Fibroblast of skin of right biceps (primary cell): ENCODE measurements at regions not wholly inside any gene's neighbourhood (a gene's known extent, or its start where the extent isn't known, plus 50 kb on each side); places are given as distances from the start of the nearest gene placed in this dataset.

Source experiments
- DNase-seq: peaks from one replicate; pipeline ENCODE4 v3.0.0-alpha.2; 2013

DNA sequence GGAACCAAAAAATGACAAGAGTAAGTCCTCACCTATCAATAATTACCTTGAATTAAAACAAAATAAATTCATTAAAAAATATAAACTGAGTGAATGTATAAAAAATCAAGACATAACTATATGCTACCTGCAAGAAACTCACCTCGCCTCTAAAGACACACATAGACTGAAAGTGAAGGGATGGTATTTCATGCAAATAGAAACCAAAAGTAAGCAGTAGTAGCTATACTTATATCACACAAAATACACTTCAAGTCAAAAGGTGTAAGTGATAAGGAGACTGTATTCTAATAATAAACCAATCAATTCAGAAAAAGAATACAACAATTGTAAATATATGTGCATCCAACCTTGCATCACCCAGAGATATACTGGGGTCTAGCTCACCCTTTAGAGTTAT, 332.6 kb downstream of the SH2D4B start:
- DNase-seq, result no peak

DNA sequence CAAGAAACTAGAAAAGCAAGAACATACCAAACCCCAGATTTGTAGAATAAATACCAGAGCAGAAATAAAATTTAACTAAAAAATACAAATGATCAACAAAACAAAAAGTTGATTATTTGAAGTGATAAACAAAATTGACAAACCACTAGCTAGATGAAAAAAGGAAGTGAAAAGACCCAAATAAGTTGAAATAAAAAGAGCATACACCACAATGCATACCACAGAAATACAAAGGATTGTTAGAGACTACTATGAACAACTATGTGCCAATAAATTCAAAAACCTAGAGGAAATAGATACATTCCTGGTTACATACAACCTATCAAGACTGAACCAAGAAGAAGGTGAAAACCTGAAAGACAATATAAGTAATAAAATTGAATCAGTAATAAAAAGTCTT, 333.4 kb downstream of the SH2D4B start:
- no peak for DNase-seq

DNA sequence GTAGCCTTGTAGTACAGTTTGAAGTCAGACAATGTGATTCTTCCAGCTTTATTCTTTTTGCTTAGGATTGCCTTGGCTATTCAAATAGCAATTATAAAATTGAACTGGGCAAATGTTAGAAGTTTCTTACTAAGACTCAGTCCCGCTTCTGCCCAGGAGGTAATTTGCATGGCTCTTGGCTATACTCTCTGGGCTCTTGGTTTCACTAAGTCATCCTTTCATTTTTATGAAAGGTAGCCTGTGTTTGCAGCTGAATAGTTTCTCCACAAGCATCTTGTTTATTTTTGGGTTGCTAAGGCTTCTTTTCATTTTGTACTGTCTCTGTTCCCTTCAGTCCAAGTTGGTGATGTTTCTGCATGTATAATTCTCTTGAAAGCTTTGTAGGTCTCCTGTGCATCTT, 340.6 kb downstream of the SH2D4B start:
- DNase-seq, result no peak

DNA sequence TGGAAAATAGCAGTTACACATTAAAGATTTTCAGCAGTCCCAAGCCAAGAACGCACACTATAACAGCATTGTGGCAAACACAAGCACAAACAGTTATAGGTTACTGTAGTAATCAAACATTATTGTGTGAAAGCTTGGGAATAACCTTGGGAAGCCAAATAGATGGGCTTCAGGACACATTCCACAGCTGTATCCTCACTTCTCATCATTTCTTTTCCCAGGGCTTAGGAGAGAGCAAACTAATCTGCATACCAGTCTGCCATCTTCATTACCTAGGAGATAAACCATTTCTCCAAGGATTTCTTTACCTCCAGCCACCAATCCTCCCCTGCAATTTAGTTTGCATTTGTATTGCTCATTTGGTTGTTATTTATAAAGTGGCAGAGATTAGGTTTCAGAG, 352.4 kb downstream of the SH2D4B start:
- no peak for DNase-seq

DNA sequence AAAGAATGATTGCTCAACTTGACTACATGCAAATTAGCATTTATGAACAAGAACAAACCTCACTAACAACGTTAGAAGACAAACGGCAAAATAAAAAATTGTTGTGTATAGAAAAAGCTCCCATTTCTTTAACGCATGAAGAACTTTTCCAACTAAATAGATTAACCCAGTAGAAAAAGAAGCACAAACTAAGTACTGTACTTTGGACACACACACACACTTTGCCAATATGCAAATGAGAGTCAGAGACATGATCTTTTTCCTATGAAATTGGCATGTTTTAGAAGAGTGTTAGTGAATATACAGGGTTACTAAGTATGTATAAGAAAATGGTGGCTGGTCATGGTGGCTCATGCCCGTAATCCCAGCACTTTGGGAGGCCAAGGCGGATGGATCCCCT, 355.6 kb downstream of the SH2D4B start:
- DNase-seq, result no peak

DNA sequence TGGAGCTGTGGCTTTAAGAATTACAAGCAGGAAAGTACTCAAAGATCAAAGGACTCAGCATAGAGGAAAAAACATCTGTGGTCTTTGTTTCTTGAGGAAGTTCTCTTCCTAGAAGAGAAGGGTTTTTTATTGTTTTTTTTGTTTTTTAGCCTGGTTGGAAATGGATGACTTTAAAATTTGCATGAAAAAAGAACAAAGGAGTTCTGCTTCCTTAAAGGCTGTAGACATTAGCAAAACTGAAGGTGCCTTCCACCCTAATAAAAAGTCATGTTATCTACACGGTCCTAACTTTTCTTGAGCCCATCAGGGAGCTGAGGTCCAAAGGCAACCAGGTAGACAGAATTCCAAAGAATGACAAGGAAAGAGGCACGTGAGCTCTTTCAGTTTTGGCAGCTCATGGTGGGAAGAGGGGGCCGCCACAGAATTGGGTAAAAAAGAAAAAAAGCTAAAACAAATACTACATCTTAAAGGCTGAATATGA, 356.6 kb downstream of the SH2D4B start:
- no peak for DNase-seq

DNA sequence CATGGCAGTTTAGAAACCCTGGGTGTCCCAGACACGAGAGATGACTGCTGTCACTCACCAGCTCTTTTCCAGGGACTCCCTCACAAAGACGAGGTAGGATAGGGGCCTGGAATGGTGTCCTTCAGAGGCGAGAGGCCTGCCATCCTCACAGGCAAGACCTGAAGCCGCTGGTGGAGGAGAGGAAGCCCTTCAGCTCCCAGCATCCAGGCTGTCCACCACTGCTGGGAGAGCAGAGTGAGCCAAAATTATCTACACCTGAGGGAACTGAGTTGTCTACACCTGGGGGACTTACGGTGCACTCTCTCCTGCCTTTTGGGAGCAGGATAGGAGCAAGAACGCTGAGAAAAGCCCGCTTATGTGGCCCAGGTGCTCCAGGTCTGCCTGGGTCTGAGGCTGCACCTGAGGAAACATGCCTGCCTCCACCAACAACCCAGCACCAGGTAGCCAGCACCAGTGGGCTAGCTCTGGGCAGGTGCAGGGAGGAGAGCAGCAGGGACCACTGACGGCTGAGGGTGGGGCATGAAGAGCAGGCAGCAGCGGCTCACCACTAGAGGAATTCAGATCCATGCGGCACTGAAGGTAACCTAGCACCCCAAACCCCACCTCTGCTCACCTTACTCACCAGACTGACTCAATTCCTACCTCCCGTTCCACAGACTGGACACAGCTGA, 357.2 kb downstream of the SH2D4B start:
- no peak for DNase-seq

DNA sequence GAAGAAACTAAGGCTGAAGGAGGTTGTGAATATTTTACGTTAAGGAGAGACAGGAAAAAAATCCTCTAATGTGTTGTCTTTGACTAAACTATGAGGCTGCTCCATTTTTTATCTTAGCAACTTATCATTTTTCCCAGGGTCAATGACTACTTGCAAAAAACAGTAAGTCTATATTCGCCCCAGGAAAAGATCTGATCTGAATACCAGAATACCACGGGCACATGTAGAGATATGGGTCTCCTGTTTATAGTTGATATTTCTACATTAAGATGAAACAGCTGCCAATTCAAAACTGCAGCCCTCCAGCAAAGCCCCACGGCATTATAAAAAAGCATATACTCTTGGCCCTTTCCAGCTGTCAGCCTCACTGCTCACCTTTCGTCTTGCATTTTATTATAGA, 358.4 kb downstream of the SH2D4B start:
- no peak for DNase-seq

DNA sequence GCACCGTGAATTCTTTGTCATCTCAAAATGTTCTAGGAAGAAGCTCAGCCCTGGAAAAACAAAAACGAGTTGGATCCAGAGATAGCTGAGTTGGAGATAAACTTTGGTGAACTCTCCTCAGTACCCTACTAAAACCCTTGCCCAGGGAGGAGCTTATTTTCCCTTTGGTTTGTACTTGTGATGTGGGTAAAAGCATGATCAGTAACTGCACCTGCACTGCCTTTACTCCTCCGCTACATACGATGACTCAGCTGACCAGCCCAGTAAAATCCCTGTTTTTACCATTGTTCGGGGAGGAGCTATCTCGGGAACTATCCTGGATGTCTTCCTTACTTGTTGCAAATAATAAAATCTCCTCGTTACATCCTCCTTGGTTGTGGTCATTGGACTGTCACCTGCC, 359.3 kb downstream of the SH2D4B start:
- DNase-seq, result no peak

DNA sequence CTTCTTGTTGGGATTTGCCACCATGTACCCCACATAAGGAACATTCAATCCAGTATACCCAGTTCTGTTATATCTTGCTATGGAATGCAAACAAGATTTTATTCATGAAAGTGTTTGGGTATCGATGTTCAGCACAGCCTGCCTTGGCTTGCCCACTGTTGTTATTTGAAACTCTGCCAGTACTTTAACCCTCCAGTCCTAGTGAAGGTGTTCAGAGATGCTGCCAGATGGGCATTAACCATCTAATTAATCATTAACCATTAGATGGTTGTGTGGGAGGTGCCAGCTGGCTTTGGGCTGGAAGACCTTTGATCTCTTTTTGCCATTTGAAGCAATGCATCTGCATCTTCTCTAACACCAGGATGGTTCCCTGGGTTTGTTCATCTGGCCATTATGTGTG, 363.0 kb downstream of the SH2D4B start:
- no peak for DNase-seq

DNA sequence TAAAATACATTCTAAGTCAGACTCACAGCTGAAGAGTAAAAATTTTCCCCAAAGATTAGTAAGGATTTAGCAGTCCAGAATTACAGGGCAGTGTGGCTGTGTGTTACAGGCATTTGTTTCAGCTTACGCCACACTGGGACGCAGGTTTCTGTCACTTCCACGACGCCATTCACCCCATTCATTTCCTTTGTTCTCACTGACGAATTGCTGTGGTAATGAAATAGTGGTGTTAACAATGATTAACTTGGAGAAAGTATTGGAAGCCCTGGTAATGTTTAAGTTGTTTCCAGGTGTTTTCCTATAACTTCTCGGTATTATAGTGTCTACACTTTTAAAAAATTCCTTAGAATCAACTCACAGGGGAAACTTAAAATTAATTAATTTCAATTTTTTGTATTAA, 370.9 kb downstream of the SH2D4B start:
- no peak for DNase-seq

DNA sequence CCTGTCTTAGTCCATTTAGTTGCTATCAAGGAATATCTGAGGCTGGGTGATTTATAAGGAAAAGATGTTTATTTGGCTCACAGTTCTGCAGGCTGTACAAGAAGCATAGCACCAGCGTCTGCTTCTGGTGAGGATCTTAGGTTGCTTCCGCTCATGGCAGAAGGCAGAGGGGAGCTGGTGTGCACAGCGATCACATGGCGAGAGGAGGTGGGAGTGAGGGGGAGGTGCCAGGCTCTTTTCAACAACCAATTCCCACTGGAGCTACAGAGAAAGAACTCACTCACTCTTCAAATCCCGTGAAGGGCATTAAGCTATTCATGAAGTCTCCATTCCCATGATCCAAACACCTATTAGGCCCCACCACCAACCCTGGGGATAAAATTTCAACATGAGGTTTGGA, 371.6 kb downstream of the SH2D4B start:
- no peak for DNase-seq

DNA sequence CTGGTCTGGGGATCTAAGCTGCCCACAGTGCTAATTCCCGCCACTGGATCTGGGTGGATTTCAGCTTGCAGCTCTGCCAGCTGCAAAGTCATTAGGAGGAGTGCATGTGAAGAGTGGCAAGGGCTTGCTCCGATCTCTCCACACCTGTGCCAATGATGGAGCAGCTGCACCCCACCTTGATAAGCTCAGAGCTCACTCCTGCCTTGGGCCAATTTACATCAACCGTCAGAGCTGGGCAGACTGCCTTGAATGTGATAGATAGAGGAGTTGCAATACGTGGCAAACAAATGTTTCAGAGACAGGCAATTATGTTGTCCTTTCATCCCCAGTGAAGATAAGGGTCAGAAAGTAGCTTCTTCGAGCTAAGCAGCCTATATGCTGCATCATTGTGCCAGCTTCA, 379.9 kb downstream of the SH2D4B start:
- DNase-seq, result no peak

DNA sequence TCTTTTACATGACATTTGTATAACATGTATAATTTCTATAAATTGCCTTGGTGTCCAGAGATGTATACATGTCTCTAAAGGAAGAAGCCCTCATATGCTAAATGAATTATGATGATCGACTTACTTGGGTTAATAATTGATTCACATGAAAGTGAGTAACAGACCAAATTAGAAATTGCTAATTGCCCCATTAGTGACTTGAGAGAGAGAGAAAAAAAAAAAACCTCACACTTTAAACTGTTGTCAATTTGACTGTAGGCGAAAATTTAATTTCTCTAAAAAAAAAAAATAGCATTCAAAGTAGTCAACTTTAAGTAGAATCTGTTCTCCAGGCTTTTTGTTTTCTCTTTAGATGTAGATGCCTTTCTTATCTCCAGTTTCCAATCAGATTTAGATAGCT, 383.3 kb downstream of the SH2D4B start:
- no peak for DNase-seq

DNA sequence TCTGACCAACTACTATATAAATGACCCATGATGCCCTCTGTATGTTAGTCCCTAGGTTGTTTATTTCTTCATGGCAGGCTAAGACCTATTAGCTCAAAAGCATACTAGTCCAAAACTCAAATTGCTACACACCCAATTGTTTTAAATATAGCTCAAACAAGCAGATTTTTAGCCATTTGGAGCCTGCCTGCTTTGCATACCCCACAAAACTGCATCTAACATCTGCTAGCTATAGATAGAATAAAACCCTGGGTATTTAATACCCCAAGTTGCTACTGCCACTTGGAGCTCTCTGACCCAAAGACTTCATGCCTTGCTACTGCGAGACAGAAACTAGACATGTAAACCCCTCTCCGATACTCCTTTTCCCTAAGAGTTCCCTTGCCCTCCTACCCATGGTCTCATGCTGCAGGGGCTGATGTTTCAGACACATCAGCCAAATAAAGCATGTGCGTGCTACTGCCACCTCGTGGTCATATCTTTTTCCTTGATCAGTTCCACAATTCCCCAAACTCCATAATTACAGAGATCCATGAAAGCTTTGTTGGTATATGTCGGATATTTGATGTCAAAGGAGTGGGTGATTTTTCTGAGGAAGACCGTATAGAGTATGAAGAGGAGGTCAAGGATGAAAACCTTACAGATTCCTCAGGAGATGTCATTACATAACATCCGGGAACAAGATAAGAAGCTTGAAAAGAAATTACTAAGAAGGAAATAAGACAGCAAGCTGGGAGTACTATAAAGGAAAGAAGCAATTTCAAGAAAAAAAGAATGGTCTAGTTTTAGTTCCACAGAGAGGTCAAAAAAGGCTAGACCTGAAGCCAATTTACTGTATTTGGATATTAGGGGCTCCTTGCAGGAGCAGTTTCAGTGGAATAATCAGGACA, 386.6 kb downstream of the SH2D4B start:
- DNase-seq, result peak; percentile 35

DNA sequence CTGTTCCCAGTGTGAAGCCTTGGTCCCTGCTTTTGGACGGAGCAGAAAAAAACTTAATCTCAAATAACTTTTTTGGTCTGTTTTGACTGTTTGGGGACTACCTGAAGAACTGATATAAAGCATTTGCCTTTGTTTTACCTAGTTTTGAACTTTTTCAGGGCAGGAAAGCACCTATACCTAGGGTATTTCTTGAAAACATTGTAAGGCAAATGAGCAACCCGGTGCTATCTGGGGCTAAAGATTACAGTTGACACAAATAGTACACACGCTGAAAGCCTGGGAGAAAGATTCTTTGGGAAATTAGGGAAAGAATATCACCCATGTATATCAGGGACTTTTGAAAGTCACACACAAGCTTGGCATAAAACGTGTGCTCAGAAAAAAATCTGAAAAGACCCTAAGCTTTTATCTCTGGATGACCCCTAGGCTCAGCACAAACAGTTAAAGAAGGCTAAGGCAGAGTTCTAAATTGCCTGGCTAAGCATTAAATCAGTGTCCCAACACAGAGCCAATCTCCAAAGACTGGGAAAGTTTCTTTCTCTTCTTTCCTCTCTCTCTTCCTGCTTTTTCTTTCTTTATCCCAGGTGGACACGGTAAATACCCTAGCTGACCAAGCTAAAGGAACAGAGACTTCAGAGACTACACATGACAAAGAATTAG, 389.8 kb downstream of the SH2D4B start:
- no peak for DNase-seq

DNA sequence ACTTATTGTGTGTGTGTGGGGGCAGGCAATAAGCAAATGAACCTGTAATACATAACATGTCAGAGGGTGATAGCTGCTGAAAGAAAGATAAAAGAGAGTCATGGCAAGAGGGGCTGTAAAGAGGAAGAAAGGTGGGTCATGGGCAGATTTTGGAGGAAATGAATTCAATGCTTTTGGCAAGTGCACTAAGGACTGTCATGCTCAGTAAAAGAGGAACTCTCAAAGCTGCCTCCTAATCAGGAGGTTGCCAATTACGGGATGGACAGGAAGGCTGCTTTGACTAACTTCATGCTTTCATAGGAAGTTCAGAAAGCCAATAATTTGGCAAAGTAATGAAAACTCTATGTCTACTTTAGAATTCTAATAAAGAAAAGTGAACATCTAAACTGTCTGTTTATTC, 401.2 kb downstream of the SH2D4B start:
- no peak for DNase-seq

DNA sequence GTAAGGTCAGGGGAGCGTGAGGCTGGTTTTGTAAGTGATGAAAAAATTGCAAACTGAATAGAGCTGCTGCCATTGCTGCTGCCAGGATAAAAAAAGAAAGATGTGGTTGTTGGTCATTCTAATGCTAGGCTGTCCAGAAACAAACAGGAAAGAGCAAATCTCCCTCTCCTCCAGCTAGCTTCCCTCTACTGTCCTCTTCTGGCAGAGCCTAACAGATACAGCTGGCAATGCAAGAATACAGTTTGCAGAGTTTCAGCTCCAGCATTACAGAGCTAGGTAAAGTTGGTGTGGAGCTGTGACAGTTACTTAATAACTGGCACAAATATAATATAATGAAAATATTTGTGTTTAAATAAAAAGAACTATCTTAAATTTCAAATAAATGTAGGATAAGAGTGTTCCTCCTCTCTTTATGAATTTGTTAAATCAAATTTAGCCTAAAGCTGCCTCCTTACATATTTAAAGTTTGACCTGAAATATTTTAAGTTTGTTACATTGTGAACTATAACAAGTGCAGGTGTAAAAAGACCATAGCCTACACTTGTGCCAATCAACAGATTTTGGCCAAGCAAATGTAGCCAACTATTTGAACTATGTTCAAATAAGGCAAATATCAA, 407.7 kb downstream of the SH2D4B start:
- DNase-seq, result no peak

DNA sequence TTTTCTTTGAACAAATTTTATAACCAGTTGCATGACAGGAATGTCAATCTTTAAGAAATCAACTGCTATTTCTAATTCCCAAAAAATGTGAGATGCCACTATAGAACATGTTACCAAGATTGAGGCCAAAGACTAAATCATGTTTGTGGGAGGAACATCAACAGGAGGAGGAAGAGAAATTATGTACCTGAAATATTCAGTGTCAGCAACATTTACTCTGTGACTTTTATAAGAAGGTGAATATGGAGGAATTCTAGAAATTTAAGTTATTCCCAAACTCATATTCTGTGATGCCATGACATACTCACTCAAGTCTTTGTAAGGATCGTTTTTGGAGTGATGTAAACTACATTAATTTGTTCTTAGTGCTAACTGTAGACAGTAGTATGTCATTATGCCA, 408.4 kb downstream of the SH2D4B start:
- no peak for DNase-seq

DNA sequence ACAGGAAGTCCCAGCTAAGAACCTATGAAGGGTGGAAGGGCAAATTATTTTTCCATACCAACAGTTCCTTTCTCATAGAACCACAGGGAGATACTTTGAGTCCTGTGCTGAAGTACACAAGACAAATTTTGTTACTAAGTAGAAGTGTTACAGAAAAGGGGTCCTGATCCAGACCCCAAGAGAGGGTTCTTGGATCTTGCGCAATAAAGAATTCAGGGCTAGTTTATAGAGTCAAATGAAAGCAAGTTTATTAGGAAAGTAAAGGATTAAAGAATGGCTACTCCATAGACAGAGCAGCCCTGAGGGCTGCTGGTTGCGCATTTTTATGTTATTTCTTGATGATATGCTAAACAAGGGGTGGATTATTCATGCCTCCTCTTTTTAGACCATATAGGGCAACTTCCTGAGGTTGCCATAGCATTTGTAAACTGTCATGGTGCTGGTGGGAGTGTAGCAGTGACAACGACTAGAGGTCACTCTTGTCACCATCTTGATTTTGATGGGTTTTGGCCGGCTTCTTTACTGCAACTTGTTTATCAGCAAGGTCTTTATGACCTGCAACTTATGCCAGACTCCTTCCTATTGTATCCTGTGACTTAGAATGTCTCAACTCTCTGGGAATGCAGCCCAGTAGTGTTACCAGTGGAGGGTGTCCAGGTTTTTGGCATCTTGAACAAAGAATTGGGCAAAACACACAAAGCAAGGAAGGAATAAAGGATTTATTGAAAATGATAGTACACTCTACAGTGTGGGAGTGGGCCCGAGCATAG, 409.4 kb downstream of the SH2D4B start:
- no peak for DNase-seq

DNA sequence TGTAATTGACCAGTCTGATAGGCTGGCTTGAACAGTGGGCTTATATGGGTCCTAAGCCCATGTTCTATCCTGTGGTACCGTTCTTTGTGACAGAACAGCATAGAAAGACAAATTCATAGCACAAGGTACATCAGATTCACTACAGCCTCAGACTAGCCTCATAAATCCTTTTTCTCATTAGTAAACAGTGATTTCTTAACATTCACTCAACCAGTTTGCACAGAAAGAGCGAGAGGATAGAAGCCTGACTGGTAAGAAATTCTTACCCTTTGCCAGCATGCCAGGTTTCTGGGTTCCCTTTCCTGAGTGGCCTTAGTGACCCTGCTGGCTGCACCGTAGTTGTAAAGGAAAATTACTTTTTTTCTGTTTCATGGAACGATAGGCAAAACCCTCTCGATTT, 412.1 kb downstream of the SH2D4B start:
- DNase-seq, result no peak

DNA sequence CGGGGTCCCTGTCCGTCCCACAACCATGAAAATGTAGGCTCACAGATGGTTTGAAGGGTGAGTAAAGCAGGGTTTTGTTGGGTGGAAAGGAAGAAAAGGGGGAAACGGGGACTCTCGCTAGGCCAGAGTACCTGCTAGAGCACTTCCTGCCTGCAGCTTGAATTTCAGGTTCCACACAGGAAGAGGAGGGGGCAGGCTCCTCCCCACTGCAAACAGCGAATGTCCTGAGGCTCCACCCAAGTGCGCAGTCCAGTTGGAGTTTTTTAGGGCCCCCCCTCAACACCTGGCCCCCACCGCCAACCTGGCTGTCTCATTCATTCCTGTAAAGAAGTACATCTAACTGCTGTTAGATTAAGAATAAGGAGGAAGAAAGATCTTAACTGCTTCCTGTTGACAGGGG, 414.7 kb downstream of the SH2D4B start:
- DNase-seq, result no peak

DNA sequence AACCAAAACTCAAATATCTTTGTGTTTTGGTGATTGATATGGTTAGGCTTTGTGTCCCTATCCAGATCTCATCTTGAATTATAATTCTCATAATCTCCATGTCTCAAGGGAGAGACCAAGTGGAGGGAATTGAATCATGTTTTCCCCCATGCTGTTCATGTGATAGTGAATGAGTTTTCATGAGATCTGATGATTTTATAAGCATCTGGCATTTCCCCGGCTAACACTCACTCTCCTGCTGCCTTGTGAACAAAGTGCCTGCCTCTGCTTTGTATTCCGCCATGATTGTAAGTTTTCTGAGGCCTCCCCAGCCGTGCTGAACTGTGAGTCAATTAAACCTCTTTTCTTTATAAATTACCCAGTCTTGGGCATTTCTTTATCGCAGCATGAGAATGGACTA, 419.5 kb downstream of the SH2D4B start:
- DNase-seq, result no peak
